Thoracic aorta (tissue), 2 donors: ENCODE measurements at regions not wholly inside any gene's neighbourhood (a gene's known extent, or its start where the extent isn't known, plus 50 kb on each side); places are given as distances from the start of the nearest gene placed in this dataset.

Source experiments
- ATAC-seq: fragments of 150-250 bp; one replicate; pipeline ENCODE4 v1.8.0; 2017; ENCODE audit warnings: low read depth; ENCODE audit not compliant: insufficient number of reproducible peaks, low FRiP score
- DNase-seq: peaks from one replicate; pipeline ENCODE4 v3.0.0-alpha.2; 2020; ENCODE audit warnings: low spot score
- H3K27ac ChIP-seq, 2 donors: fragments of 200-600 bp; sonication (generic); 1 replicate in 1 of 2; 2 replicates in 1 of 2; pipeline ENCODE4 v1.5.1; 2016; ENCODE audit warnings: mild to moderate bottlenecking in 2 of 2, moderate library complexity in 2 of 2
- H3K27me3 ChIP-seq: fragments of 200-600 bp; sonication (generic); replicated peaks from 2 replicates; pipeline ENCODE4 v1.6.0; 2016; ENCODE audit warnings: mild to moderate bottlenecking; ENCODE audit not compliant: insufficient read depth
- H3K36me3 ChIP-seq: fragments of 200-600 bp; sonication (generic); one replicate; pipeline ENCODE4 v1.5.1; 2016
- H3K4me1 ChIP-seq, 2 donors: fragments of 200-600 bp; sonication (generic); 1 replicate in 1 of 2; 2 replicates in 1 of 2; pipeline versions ENCODE4 v1.5.1 to v1.6.0; 2016; ENCODE audit warnings: low read depth in 2 of 2, mild to moderate bottlenecking in 1 of 2; ENCODE audit not compliant: control insufficient read depth in 1 of 2
- H3K4me3 ChIP-seq: fragments of 200-600 bp; sonication (generic); 2 replicates; pipeline ENCODE4 v1.5.1; 2016; ENCODE audit warnings: mild to moderate bottlenecking
- H3K9me3 ChIP-seq: fragments of 200-600 bp; sonication (generic); 2 replicates; pipeline ENCODE4 v1.5.1; 2016
- TF ChIP-seq, protein P1 (sequence below): fragments of 200-600 bp; sonication (generic); IDR thresholded peaks from one replicate; pipeline ENCODE4 v1.5.1; 2019; ENCODE audit warnings: antibody characterized with exemption

DNA sequence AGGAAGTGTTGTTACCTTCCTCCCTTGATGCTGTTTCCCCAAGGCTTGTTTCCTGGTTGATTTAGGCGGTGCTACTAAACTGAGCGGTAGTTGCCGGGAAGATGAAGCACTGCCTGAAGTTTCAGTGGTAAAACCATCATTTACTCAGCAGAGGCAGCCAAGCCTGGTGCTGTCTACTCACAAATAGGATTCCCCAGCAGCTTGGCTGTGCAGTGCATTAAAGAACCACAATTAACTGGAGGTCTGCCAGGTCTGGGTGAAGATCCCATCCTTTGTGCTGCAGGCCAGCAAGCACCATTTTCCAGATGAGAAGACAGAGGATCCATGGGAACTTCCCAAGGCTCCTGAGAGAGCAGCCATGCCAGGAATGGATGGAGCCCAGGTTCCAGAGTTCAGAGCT, 231.9 kb upstream of the E2F8 start:
- no peak for DNase-seq
- H3K27me3 ChIP-seq, result no peaks in the 10 kb centered on the region
- H3K27ac ChIP-seq, result no peak overlapping the region
- H3K4me1 ChIP-seq, result no peaks in the 10 kb centered on the region
- ATAC-seq, result no peak
- no peaks in the 10 kb centered on the region for H3K9me3 ChIP-seq
- H3K36me3 ChIP-seq, result no peaks in the 10 kb centered on the region
- no peak overlapping the region for H3K4me3 ChIP-seq
- TF ChIP-seq, protein P1, sequence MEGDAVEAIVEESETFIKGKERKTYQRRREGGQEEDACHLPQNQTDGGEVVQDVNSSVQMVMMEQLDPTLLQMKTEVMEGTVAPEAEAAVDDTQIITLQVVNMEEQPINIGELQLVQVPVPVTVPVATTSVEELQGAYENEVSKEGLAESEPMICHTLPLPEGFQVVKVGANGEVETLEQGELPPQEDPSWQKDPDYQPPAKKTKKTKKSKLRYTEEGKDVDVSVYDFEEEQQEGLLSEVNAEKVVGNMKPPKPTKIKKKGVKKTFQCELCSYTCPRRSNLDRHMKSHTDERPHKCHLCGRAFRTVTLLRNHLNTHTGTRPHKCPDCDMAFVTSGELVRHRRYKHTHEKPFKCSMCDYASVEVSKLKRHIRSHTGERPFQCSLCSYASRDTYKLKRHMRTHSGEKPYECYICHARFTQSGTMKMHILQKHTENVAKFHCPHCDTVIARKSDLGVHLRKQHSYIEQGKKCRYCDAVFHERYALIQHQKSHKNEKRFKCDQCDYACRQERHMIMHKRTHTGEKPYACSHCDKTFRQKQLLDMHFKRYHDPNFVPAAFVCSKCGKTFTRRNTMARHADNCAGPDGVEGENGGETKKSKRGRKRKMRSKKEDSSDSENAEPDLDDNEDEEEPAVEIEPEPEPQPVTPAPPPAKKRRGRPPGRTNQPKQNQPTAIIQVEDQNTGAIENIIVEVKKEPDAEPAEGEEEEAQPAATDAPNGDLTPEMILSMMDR, result no peak

DNA sequence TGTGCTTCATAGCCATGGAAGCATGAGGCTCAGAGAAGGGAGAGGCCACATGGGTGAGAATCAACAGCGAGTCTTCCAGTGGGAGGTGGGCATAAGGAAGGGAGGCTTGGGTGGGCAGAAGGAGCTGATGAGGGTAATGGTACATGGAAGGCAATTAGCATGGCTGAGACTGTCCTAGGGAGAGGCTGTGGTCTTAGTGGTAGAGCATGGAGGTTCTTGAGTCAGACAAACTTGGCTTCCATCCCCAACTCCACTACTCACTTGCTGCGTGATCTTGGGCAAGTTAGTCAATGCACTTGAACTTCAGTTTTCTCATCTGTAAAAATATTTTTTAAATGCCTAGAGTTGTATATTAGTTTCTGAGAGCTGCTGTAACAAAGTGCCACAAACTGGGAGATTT, 227.2 kb upstream of the E2F8 start:
- no peak for ATAC-seq
- TF ChIP-seq, protein P1, result no peak

DNA sequence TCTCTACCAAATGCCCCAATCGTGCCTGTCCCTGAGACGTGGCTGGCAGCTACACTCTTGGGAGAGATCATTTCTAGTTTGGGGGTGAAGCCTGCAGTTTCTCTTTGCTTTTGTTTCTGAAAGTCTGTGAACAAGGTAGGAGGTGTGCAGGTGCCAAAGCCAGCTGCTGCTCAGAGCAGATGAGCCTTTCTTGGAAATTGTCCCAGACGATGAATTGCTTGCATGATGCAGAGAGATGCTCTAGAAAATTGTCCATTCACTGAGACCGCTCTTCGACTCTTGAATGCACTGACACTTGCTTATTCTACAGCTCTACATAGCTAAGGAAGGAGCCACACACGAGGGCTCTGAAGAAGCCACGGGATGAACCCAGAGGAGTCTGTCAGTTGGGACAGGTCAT, 225.6 kb upstream of the E2F8 start:
- Histone ChIP-seq H3K27ac (no peak overlapping the region), H3K4me1 (no peaks in the 10 kb centered on the region), H3K36me3 (no peaks in the 10 kb centered on the region), H3K4me3 (no peak overlapping the region), H3K9me3 (no peaks in the 10 kb centered on the region), H3K27me3 (no peaks in the 10 kb centered on the region)
- TF ChIP-seq, protein P1, result no peak
- ATAC-seq (no peak), DNase-seq (no peak)

More for the DNA sequence above, 227.2 kb upstream of the E2F8 start:
- no peak for DNase-seq
- no peaks in the 10 kb centered on the region for H3K27me3 ChIP-seq
- H3K27ac ChIP-seq, result no peak overlapping the region
- H3K4me1 ChIP-seq, result no peaks in the 10 kb centered on the region
- no peaks in the 10 kb centered on the region for H3K9me3 ChIP-seq
- H3K36me3 ChIP-seq, result no peaks in the 10 kb centered on the region
- H3K4me3 ChIP-seq, result no peak overlapping the region

- Histone ChIP-seq H3K4me1 (no peaks in the 10 kb centered on the region), H3K27ac (no peak overlapping the region), H3K9me3 (no peaks in the 10 kb centered on the region), H3K27me3 (no peaks in the 10 kb centered on the region), H3K4me3 (no peak overlapping the region), H3K36me3 (no peaks in the 10 kb centered on the region)
- TF ChIP-seq, protein P1, result no peak
- DNase-seq, result no peak
- no peak for ATAC-seq
Observed at GRCh38 chr11:19463976-19464375, 223.2 kb upstream of the E2F8 start.

GRCh38 chr11:19460718-19461405, 220.1 kb upstream of the E2F8 start:
- no peaks in the 10 kb centered on the region for H3K4me1 ChIP-seq
- no peaks in the 10 kb centered on the region for H3K36me3 ChIP-seq
- ATAC-seq (no peak), DNase-seq (no peak)
- no peak overlapping the region for H3K27ac ChIP-seq
- H3K9me3 ChIP-seq, result no peaks in the 10 kb centered on the region
- no peak overlapping the region for H3K4me3 ChIP-seq
- H3K27me3 ChIP-seq, result no peaks in the 10 kb centered on the region
- TF ChIP-seq, protein P1, result no peak
